ENCODE measurements at regions not wholly inside any gene's neighbourhood (a gene's known extent, or its start where the extent isn't known, plus 50 kb on each side); places are given as distances from the start of the nearest gene placed in this dataset.

- TF ChIP-seq JUNB (IDR thresholded peaks at IDR 0.05; ENCODE audit: unreplicated experiment) (no peak), CTCF (conservative IDR thresholded peaks at IDR 0.05; ENCODE audit: low read depth in 2 of 2) (no peak), EZH2phosphoT487 (IDR thresholded peaks at IDR 0.05; ENCODE audit: unreplicated experiment) (no peak), EZH2 (IDR thresholded peaks at IDR 0.05; ENCODE audit: low read depth, unreplicated experiment) (no peak), NANOG (IDR thresholded peaks at IDR 0.05; ENCODE audit: borderline replicate concordance) (no peak)
- TF ChIP-seq, protein P1, sequence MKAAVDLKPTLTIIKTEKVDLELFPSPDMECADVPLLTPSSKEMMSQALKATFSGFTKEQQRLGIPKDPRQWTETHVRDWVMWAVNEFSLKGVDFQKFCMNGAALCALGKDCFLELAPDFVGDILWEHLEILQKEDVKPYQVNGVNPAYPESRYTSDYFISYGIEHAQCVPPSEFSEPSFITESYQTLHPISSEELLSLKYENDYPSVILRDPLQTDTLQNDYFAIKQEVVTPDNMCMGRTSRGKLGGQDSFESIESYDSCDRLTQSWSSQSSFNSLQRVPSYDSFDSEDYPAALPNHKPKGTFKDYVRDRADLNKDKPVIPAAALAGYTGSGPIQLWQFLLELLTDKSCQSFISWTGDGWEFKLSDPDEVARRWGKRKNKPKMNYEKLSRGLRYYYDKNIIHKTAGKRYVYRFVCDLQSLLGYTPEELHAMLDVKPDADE (IDR thresholded peaks at IDR 0.05), result no peak
- TF ChIP-seq, protein P2, sequence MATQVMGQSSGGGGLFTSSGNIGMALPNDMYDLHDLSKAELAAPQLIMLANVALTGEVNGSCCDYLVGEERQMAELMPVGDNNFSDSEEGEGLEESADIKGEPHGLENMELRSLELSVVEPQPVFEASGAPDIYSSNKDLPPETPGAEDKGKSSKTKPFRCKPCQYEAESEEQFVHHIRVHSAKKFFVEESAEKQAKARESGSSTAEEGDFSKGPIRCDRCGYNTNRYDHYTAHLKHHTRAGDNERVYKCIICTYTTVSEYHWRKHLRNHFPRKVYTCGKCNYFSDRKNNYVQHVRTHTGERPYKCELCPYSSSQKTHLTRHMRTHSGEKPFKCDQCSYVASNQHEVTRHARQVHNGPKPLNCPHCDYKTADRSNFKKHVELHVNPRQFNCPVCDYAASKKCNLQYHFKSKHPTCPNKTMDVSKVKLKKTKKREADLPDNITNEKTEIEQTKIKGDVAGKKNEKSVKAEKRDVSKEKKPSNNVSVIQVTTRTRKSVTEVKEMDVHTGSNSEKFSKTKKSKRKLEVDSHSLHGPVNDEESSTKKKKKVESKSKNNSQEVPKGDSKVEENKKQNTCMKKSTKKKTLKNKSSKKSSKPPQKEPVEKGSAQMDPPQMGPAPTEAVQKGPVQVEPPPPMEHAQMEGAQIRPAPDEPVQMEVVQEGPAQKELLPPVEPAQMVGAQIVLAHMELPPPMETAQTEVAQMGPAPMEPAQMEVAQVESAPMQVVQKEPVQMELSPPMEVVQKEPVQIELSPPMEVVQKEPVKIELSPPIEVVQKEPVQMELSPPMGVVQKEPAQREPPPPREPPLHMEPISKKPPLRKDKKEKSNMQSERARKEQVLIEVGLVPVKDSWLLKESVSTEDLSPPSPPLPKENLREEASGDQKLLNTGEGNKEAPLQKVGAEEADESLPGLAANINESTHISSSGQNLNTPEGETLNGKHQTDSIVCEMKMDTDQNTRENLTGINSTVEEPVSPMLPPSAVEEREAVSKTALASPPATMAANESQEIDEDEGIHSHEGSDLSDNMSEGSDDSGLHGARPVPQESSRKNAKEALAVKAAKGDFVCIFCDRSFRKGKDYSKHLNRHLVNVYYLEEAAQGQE (IDR thresholded peaks at IDR 0.05; ENCODE audit: unreplicated experiment), result no peak
These were observed 82.8 kb upstream of the PTH start for GRCh38 chr11:13578514-13579140.
